Tibial nerve (tissue), 3 donors: ENCODE measurements at regions not wholly inside any gene's neighbourhood (a gene's known extent, or its start where the extent isn't known, plus 50 kb on each side); places are given as distances from the start of the nearest gene placed in this dataset.

ENCODE experiments used
- CTCF ChIP-seq, 5 experiments: fragments of 200-600 bp in 3 of 5; fragments of 450-650 bp in 2 of 5; sonication (generic) in 3 of 5; IDR thresholded peaks; one replicate each; pipeline ENCODE4 v1.5.1; 2016 to 2019; ENCODE audit warnings: antibody characterized with exemption in 5 of 5, mild to moderate bottlenecking in 3 of 5, moderate library complexity in 2 of 5
- POLR2A ChIP-seq, 2 donors: fragments of 450-650 bp; IDR thresholded peaks; one replicate each; pipeline ENCODE4 v1.6.1; 2017; ENCODE audit warnings: antibody characterized with exemption in 2 of 2, mild to moderate bottlenecking in 2 of 2, moderate library complexity in 2 of 2

- no peak for TF ChIP-seq POLR2A (IDR thresholded peaks at IDR 0.05)
- TF ChIP-seq CTCF (IDR thresholded peaks at IDR 0.05), result no peak
These were observed 321.4 kb downstream of the AACS start for GRCh38 chr12:125386652-125387051.
